Activated CD4-positive, alpha-beta T cell treated with anti-CD3 and anti-CD28 coated beads, Interleukin-2, amount 10 ng/mL, durations not matched to agents 7 days and 5 days (primary cell): ENCODE measurements at regions not wholly inside any gene's neighbourhood (a gene's known extent, or its start where the extent isn't known, plus 50 kb on each side); places are given as distances from the start of the nearest gene placed in this dataset.
"Not testable (repeated sequence)": the region's sequence is repeated elsewhere in the genome, so short reads cannot be mapped to it uniquely, and the experiment has no call there.

Experiments
- CTCF ChIA-PET: fragments of 350-600 bp; sonication (Branson Sonifier 250); formaldehyde crosslinking; loops from one replicate; lab custom pipeline; 2021; ENCODE audit warnings: antibody characterized with exemption; lab: Charles Lee
- POLR2A ChIA-PET: fragments of 350-600 bp; sonication (Branson Sonifier 250); formaldehyde crosslinking; loops from one replicate; lab custom pipeline; 2021; ENCODE audit warnings: antibody characterized with exemption; lab: Charles Lee
- DNase-seq: peaks from one replicate; pipeline ENCODE4 v3.0.0-alpha.2; 2020
- H3K27ac Mint-ChIP-seq: one replicate; pipeline ENCODE4 v1.8.0; 2021; ENCODE audit warnings: mild to moderate bottlenecking, moderate library complexity, mixed read lengths
- H3K27me3 Mint-ChIP-seq: one replicate; pipeline ENCODE4 v1.8.0; 2021; ENCODE audit warnings: mixed read lengths
- H3K36me3 Mint-ChIP-seq: one replicate; pipeline ENCODE4 v1.8.0; 2021; ENCODE audit warnings: low read depth, mixed read lengths
- H3K4me1 Mint-ChIP-seq: one replicate; pipeline ENCODE4 v1.8.0; 2021; ENCODE audit warnings: mixed read lengths
- H3K4me3 Mint-ChIP-seq: one replicate; pipeline ENCODE4 v1.8.0; 2021; ENCODE audit warnings: mild to moderate bottlenecking, moderate library complexity, mixed read lengths
- H3K9me3 Mint-ChIP-seq: one replicate; pipeline ENCODE4 v1.8.0; 2021; ENCODE audit warnings: mixed read lengths

- CTCF ChIA-PET, POLR2A ChIA-PET, H3K36me3 Mint-ChIP-seq, H3K4me3 Mint-ChIP-seq, DNase-seq, H3K27me3 Mint-ChIP-seq, H3K9me3 Mint-ChIP-seq, H3K4me1 Mint-ChIP-seq, H3K27ac Mint-ChIP-seq: not testable (repeated sequence)
Measured at GRCh38 chr3:153506686-153507085, 344.7 kb downstream of the RAP2B start.

GRCh38 chr3:153513236-153513635, 351.2 kb downstream of the RAP2B start:
- H3K4me3 Mint-ChIP-seq = no peak overlapping the region
- no peaks in the 10 kb centered on the region for H3K27me3 Mint-ChIP-seq
- peaks cover 6% of the 10 kb centered on the region for H3K9me3 Mint-ChIP-seq
- no peaks in the 10 kb centered on the region for H3K4me1 Mint-ChIP-seq
- no peak overlapping the region for H3K27ac Mint-ChIP-seq
- POLR2A ChIA-PET = no interaction called here
- DNase-seq = no peak
- no peaks in the 10 kb centered on the region for H3K36me3 Mint-ChIP-seq
- CTCF ChIA-PET = interaction anchor here (0.9 kb wide), 1 partner anchor 73 kb away, joined by 3 read pairs; no protein-coding TSS in a partner anchor

- H3K9me3 Mint-ChIP-seq = peaks cover 7% of the 10 kb centered on the region
- POLR2A ChIA-PET = no interaction called here
- no peak for DNase-seq
- no peak overlapping the region for H3K4me3 Mint-ChIP-seq
- peaks cover 4% of the 10 kb centered on the region for H3K27me3 Mint-ChIP-seq
- no peaks in the 10 kb centered on the region for H3K4me1 Mint-ChIP-seq
- CTCF ChIA-PET = no interaction called here
- H3K36me3 Mint-ChIP-seq = no peaks in the 10 kb centered on the region
- H3K27ac Mint-ChIP-seq = no peak overlapping the region
Measured at GRCh38 chr3:153528473-153528872, 366.4 kb downstream of the RAP2B start.

- no peaks in the 10 kb centered on the region for H3K36me3 Mint-ChIP-seq
- ChIA-PET POLR2A (no interaction called here), CTCF (interaction anchor here (0.8 kb wide), 1 partner anchor 83 kb away, joined by 3 read pairs; no protein-coding TSS in a partner anchor)
- H3K4me1 Mint-ChIP-seq = no peaks in the 10 kb centered on the region
- no peak overlapping the region for H3K27ac Mint-ChIP-seq
- no peaks in the 10 kb centered on the region for H3K9me3 Mint-ChIP-seq
- no peak for DNase-seq
- peaks cover 2% of the 10 kb centered on the region for H3K27me3 Mint-ChIP-seq
- H3K4me3 Mint-ChIP-seq = no peak overlapping the region
Measured at GRCh38 chr3:153539263-153539662, 377.2 kb downstream of the RAP2B start.

GRCh38 chr3:153545471-153545870, 383.4 kb downstream of the RAP2B start:
- H3K36me3 Mint-ChIP-seq = no peaks in the 10 kb centered on the region
- no peaks in the 10 kb centered on the region for H3K9me3 Mint-ChIP-seq
- H3K4me1 Mint-ChIP-seq = no peaks in the 10 kb centered on the region
- ChIA-PET POLR2A (no interaction called here), CTCF (no interaction called here)
- no peaks in the 10 kb centered on the region for H3K27me3 Mint-ChIP-seq
- H3K4me3 Mint-ChIP-seq = no peak overlapping the region
- no peak for DNase-seq
- no peak overlapping the region for H3K27ac Mint-ChIP-seq

GRCh38 chr3:153547970-153548369, 385.9 kb downstream of the RAP2B start:
- ChIA-PET POLR2A (no interaction called here), CTCF (no interaction called here)
- DNase-seq = no peak
- H3K27ac Mint-ChIP-seq = no peak overlapping the region
- H3K36me3 Mint-ChIP-seq = no peaks in the 10 kb centered on the region
- no peaks in the 10 kb centered on the region for H3K27me3 Mint-ChIP-seq
- H3K4me3 Mint-ChIP-seq = no peak overlapping the region
- no peaks in the 10 kb centered on the region for H3K4me1 Mint-ChIP-seq
- H3K9me3 Mint-ChIP-seq = no peaks in the 10 kb centered on the region

GRCh38 chr3:153549686-153550085, 387.7 kb downstream of the RAP2B start:
- POLR2A ChIA-PET, DNase-seq, H3K27me3 Mint-ChIP-seq, CTCF ChIA-PET, H3K9me3 Mint-ChIP-seq, H3K36me3 Mint-ChIP-seq, H3K4me3 Mint-ChIP-seq, H3K27ac Mint-ChIP-seq, H3K4me1 Mint-ChIP-seq: not testable (repeated sequence)

- no peak overlapping the region for H3K4me3 Mint-ChIP-seq
- ChIA-PET POLR2A (no interaction called here), CTCF (no interaction called here)
- no peaks in the 10 kb centered on the region for H3K4me1 Mint-ChIP-seq
- H3K27me3 Mint-ChIP-seq = no peaks in the 10 kb centered on the region
- no peaks in the 10 kb centered on the region for H3K36me3 Mint-ChIP-seq
- H3K27ac Mint-ChIP-seq = no peak overlapping the region
- no peaks in the 10 kb centered on the region for H3K9me3 Mint-ChIP-seq
- DNase-seq = no peak
Measured at GRCh38 chr3:153551536-153552285, 389.7 kb downstream of the RAP2B start.

- ChIA-PET CTCF (no interaction called here), POLR2A (no interaction called here)
- DNase-seq = no peak
- Mint-ChIP-seq H3K27ac (no peak overlapping the region), H3K36me3 (no peaks in the 10 kb centered on the region), H3K27me3 (no peaks in the 10 kb centered on the region), H3K4me1 (no peaks in the 10 kb centered on the region), H3K4me3 (no peak overlapping the region), H3K9me3 (peaks cover 2% of the 10 kb centered on the region)
Measured at GRCh38 chr3:153552887-153553604, 391.0 kb downstream of the RAP2B start.

- no peaks in the 10 kb centered on the region for H3K36me3 Mint-ChIP-seq
- DNase-seq = no peak
- ChIA-PET CTCF (no interaction called here), POLR2A (no interaction called here)
- H3K27me3 Mint-ChIP-seq = no peaks in the 10 kb centered on the region
- no peak overlapping the region for H3K4me3 Mint-ChIP-seq
- H3K27ac Mint-ChIP-seq = no peak overlapping the region
- H3K4me1 Mint-ChIP-seq = no peaks in the 10 kb centered on the region
- peaks cover 7% of the 10 kb centered on the region for H3K9me3 Mint-ChIP-seq
Measured at GRCh38 chr3:153553605-153553945, 391.5 kb downstream of the RAP2B start.

GRCh38 chr3:153555919-153556318, 393.9 kb downstream of the RAP2B start:
- Mint-ChIP-seq H3K4me3 (no peak overlapping the region), H3K4me1 (no peaks in the 10 kb centered on the region), H3K27ac (no peak overlapping the region), H3K36me3 (no peaks in the 10 kb centered on the region), H3K27me3 (no peaks in the 10 kb centered on the region), H3K9me3 (peaks cover 19% of the 10 kb centered on the region)
- ChIA-PET CTCF (no interaction called here), POLR2A (no interaction called here)
- DNase-seq = no peak

GRCh38 chr3:153559366-153559765, 397.3 kb downstream of the RAP2B start:
- H3K36me3 Mint-ChIP-seq, CTCF ChIA-PET, H3K27me3 Mint-ChIP-seq, POLR2A ChIA-PET, H3K27ac Mint-ChIP-seq, DNase-seq, H3K4me1 Mint-ChIP-seq, H3K4me3 Mint-ChIP-seq: not testable (repeated sequence)
- peaks cover 31% of the 10 kb centered on the region for H3K9me3 Mint-ChIP-seq

GRCh38 chr3:153567011-153567410, 405.0 kb downstream of the RAP2B start:
- ChIA-PET CTCF (no interaction called here), POLR2A (no interaction called here)
- Mint-ChIP-seq H3K4me3 (no peak overlapping the region), H3K9me3 (peaks cover 20% of the 10 kb centered on the region), H3K27ac (no peak overlapping the region), H3K4me1 (no peaks in the 10 kb centered on the region), H3K36me3 (no peaks in the 10 kb centered on the region), H3K27me3 (no peaks in the 10 kb centered on the region)
- no peak for DNase-seq
